Loucy (cell line): ENCODE measurements at regions not wholly inside any gene's neighbourhood (a gene's known extent, or its start where the extent isn't known, plus 50 kb on each side); places are given as distances from the start of the nearest gene placed in this dataset.

Experiments used
- CTCF ChIP-seq: fragments of 200-600 bp; sonication (generic); conservative IDR thresholded peaks from 2 replicates; pipeline ENCODE4 v1.5.1; 2014; ENCODE audit warnings: mild to moderate bottlenecking, antibody characterized with exemption, low read length
- EZH2phosphoT487 ChIP-seq: fragments of 200-600 bp; IDR thresholded peaks from 2 replicates; pipeline ENCODE4 v1.6.1; 2018; ENCODE audit warnings: antibody characterized with exemption, mild to moderate bottlenecking, moderate library complexity, borderline replicate concordance

- TF ChIP-seq CTCF: no peak
- TF ChIP-seq EZH2phosphoT487: no peak
These were observed 118.5 kb downstream of the SNX5 start for GRCh38 chr20:17849901-17850683.
